Activated T-helper 1 cell treated with anti-CD3 and anti-CD28 coated beads, Interleukin-12 subunit alpha, Interleukin-12 subunit beta, Interleukin-2, Interleukin-4 antibody, amounts not matched to agents 30 ng/mL and 10 ng/mL and 1 ng/mL, durations not matched to agents 14 hours and 24 hours and 36 hours (primary cell): ENCODE measurements at regions not wholly inside any gene's neighbourhood (a gene's known extent, or its start where the extent isn't known, plus 50 kb on each side); places are given as distances from the start of the nearest gene placed in this dataset.

Experiments used
- DNase-seq: peaks from one replicate; pipeline ENCODE4 v3.0.0; 2021; ENCODE audit warnings: low spot score
- H3K27ac Mint-ChIP-seq: one replicate; pipeline ENCODE4 v1.8.0; 2021; ENCODE audit warnings: mild to moderate bottlenecking, mixed read lengths
- H3K27me3 Mint-ChIP-seq: one replicate; pipeline ENCODE4 v1.8.0; 2022; ENCODE audit warnings: mild to moderate bottlenecking, moderate library complexity, mixed read lengths; ENCODE audit not compliant: insufficient read depth
- H3K36me3 Mint-ChIP-seq: one replicate; pipeline ENCODE4 v1.8.0; 2021; ENCODE audit warnings: low read depth, mixed read lengths
- H3K4me1 Mint-ChIP-seq: one replicate; pipeline ENCODE4 v1.8.0; 2021; ENCODE audit warnings: low read depth, mixed read lengths
- H3K4me3 Mint-ChIP-seq: one replicate; pipeline ENCODE4 v1.8.0; 2021; ENCODE audit warnings: mild to moderate bottlenecking, moderate library complexity, mixed read lengths
- H3K9me3 Mint-ChIP-seq: one replicate; pipeline ENCODE4 v1.8.0; 2021; ENCODE audit warnings: mixed read lengths
- intact Hi-C: fragments of 100-400 bp; cut with micrococcal nuclease; formaldehyde crosslinking; loops from one replicate; pipeline ENCODE4 v1.15.1; 2024

- Mint-ChIP-seq H3K27me3 (no peaks in the 10 kb centered on the region), H3K4me3 (no peak overlapping the region), H3K4me1 (no peaks in the 10 kb centered on the region), H3K36me3 (no peaks in the 10 kb centered on the region), H3K27ac (no peak overlapping the region), H3K9me3 (peaks cover 14% of the 10 kb centered on the region)
- intact Hi-C loops = no loop called here
- DNase-seq = no peak
These were observed 696.2 kb upstream of the TENM4 start for GRCh38 chr11:80136991-80137390.

DNA sequence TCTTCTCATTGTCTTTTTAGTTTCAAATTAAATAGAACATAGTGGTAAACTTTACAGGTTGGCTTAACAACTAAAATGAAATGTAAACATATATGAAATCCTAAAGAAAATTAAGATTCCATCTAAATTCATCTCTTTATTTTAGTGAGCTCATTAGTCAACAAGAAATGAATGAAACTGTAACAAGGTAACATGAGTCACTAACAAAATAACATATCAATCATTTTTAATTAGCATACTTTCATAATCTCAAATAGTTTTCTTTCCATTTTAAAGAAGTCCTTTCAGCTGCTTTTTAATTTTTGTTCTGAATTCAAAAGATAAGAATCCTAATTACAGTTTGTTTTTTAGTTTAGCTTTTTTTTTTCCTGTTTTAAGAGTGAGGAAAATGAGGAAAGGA lies 688.6 kb upstream of the TENM4 start:
- Mint-ChIP-seq H3K4me1 (no peaks in the 10 kb centered on the region), H3K27me3 (no peaks in the 10 kb centered on the region), H3K9me3 (no peaks in the 10 kb centered on the region), H3K36me3 (no peaks in the 10 kb centered on the region), H3K4me3 (no peak overlapping the region), H3K27ac (no peak overlapping the region)
- DNase-seq = no peak
- intact Hi-C loops = no loop called here

DNA sequence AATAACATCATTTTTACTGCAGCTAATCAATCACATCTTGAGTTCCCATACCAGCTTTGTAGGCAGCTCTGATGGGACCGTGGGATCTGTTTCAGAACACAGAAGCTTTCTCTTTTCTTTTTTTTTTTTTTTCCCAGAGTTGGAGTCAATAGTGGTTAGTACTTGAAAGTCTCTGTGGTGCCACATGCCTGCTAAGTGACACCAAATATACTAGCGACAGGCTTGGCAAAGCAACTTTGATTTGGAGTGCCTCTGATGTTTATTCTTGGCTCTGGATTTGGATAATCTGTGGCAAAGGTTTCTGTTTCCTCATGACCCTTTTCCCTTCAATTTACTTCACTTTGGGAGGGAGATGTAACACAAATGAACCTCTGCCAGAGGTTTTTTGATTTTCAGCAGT lies 681.4 kb upstream of the TENM4 start:
- no peak for DNase-seq
- Mint-ChIP-seq H3K4me1 (no peaks in the 10 kb centered on the region), H3K9me3 (peaks cover 5% of the 10 kb centered on the region), H3K27me3 (no peaks in the 10 kb centered on the region), H3K36me3 (no peaks in the 10 kb centered on the region), H3K27ac (no peak overlapping the region), H3K4me3 (no peak overlapping the region)
- intact Hi-C loops = no loop called here

GRCh38 chr11:80118073-80118472 lies 677.2 kb upstream of the TENM4 start:
- intact Hi-C loops = no loop called here
- H3K9me3 Mint-ChIP-seq = peaks cover 9% of the 10 kb centered on the region
- no peaks in the 10 kb centered on the region for H3K4me1 Mint-ChIP-seq

DNA sequence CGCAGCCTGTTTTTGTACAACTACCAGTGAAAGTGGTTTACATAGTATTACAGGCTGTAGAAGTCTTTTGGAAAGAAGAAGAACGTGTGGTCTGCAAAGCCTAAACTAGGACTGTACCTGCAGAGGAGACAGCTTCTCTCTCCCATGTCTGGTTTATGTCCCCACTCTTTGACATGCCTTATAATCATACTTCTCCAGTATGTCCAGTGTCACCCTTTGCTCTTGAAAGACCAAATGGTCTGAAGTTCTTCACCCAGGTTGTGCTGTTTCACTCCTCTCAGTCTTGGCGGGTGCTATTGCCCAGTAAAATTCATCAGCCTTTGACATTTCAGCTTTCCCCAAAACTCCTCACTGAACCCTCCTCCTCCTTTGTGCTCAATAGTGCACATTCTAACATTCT lies 676.0 kb upstream of the TENM4 start:
- Mint-ChIP-seq H3K27me3 (no peaks in the 10 kb centered on the region), H3K4me1 (no peaks in the 10 kb centered on the region), H3K4me3 (no peak overlapping the region), H3K36me3 (no peaks in the 10 kb centered on the region), H3K9me3 (peaks cover 9% of the 10 kb centered on the region), H3K27ac (no peak overlapping the region)
- DNase-seq = no peak
- intact Hi-C loops = no loop called here

More at GRCh38 chr11:80118073-80118472, 677.2 kb upstream of the TENM4 start:
- no peaks in the 10 kb centered on the region for H3K27me3 Mint-ChIP-seq
- H3K4me3 Mint-ChIP-seq = no peak overlapping the region
- H3K27ac Mint-ChIP-seq = no peak overlapping the region
- H3K36me3 Mint-ChIP-seq = no peaks in the 10 kb centered on the region
- no peak for DNase-seq

DNA sequence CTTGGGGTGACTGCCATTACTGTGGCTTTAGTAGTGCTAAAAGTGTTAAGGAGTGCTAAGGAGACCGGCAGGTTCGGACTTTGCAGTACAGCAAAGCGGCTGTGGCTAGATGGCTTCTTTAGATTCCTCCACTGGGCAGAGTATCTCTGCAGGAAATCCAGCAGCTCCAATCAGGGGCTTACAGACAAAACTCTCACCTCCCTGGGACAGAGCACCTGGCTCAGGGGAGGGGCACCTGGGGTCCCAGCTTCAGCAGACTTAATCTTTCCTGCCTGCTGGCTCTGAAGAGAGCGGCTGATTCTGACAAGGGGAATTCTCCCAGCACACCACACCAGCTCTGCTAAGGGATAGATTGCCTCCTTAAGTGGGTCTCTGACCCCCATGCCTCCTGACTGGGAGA lies 668.8 kb upstream of the TENM4 start:
- Mint-ChIP-seq H3K27ac (no peak overlapping the region), H3K36me3 (no peaks in the 10 kb centered on the region), H3K4me1 (no peaks in the 10 kb centered on the region), H3K4me3 (no peak overlapping the region), H3K9me3 (peaks cover 4% of the 10 kb centered on the region), H3K27me3 (no peaks in the 10 kb centered on the region)
- DNase-seq = no peak
- intact Hi-C loops = no loop called here

- DNase-seq = no peak
- H3K27ac Mint-ChIP-seq = no peak overlapping the region
- peaks cover 4% of the 10 kb centered on the region for H3K9me3 Mint-ChIP-seq
- no peaks in the 10 kb centered on the region for H3K4me1 Mint-ChIP-seq
- no peaks in the 10 kb centered on the region for H3K27me3 Mint-ChIP-seq
- no peaks in the 10 kb centered on the region for H3K36me3 Mint-ChIP-seq
- no peak overlapping the region for H3K4me3 Mint-ChIP-seq
- intact Hi-C loops = no loop called here
These were observed 668.2 kb upstream of the TENM4 start for GRCh38 chr11:80109031-80109430.

- intact Hi-C loops = no loop called here
- no peak for DNase-seq
- Mint-ChIP-seq H3K27ac (no peak overlapping the region), H3K4me1 (no peaks in the 10 kb centered on the region), H3K4me3 (no peak overlapping the region), H3K36me3 (no peaks in the 10 kb centered on the region), H3K27me3 (no peaks in the 10 kb centered on the region), H3K9me3 (peaks cover 4% of the 10 kb centered on the region)
These were observed 666.6 kb upstream of the TENM4 start for GRCh38 chr11:80107415-80107814.

DNA sequence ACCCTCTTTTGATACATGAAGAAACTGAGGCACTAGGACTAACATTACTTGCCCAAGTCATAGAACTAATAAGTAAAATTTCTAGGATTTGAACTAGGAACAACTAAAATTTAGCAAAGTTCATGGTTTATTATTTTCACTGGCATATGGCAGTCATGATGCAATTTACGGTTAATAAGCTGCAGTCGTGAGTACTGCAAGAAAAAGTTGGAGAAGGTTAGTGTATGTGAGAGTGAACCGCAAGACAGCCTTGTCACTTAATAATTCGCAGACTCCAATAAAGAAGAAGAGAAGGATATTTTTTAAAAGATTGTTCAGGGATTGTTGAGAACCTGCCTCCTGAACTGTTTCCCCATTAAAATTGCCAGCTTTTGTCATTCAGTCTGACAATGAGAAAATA lies 663.4 kb upstream of the TENM4 start:
- Mint-ChIP-seq H3K27ac (no peak overlapping the region), H3K4me1 (no peaks in the 10 kb centered on the region), H3K27me3 (no peaks in the 10 kb centered on the region), H3K9me3 (peaks cover 4% of the 10 kb centered on the region), H3K4me3 (no peak overlapping the region), H3K36me3 (no peaks in the 10 kb centered on the region)
- no peak for DNase-seq
- intact Hi-C loops = no loop called here

GRCh38 chr11:80103142-80103859 lies 662.5 kb upstream of the TENM4 start:
- H3K27ac Mint-ChIP-seq = no peak overlapping the region
- peaks cover 8% of the 10 kb centered on the region for H3K9me3 Mint-ChIP-seq
- intact Hi-C loops = no loop called here
- no peaks in the 10 kb centered on the region for H3K27me3 Mint-ChIP-seq
- no peak overlapping the region for H3K4me3 Mint-ChIP-seq
- H3K36me3 Mint-ChIP-seq = no peaks in the 10 kb centered on the region
- DNase-seq = no peak
- H3K4me1 Mint-ChIP-seq = no peaks in the 10 kb centered on the region

- intact Hi-C loops = no loop called here
- Mint-ChIP-seq H3K27ac (no peak overlapping the region), H3K36me3 (no peaks in the 10 kb centered on the region), H3K4me1 (no peaks in the 10 kb centered on the region), H3K27me3 (no peaks in the 10 kb centered on the region), H3K9me3 (peaks cover 10% of the 10 kb centered on the region), H3K4me3 (no peak overlapping the region)
- DNase-seq = no peak
These were observed 656.3 kb upstream of the TENM4 start for GRCh38 chr11:80097146-80097545.

GRCh38 chr11:80096736-80097135 lies 655.9 kb upstream of the TENM4 start:
- Mint-ChIP-seq H3K36me3 (no peaks in the 10 kb centered on the region), H3K4me1 (no peaks in the 10 kb centered on the region), H3K9me3 (peaks cover 10% of the 10 kb centered on the region), H3K27ac (no peak overlapping the region), H3K27me3 (no peaks in the 10 kb centered on the region), H3K4me3 (no peak overlapping the region)
- no peak for DNase-seq
- intact Hi-C loops = no loop called here

- no peak overlapping the region for H3K27ac Mint-ChIP-seq
- no peaks in the 10 kb centered on the region for H3K4me1 Mint-ChIP-seq
- H3K36me3 Mint-ChIP-seq = no peaks in the 10 kb centered on the region
- no peak overlapping the region for H3K4me3 Mint-ChIP-seq
- H3K27me3 Mint-ChIP-seq = no peaks in the 10 kb centered on the region
- intact Hi-C loops = no loop called here
- no peak for DNase-seq
- H3K9me3 Mint-ChIP-seq = peaks cover 5% of the 10 kb centered on the region
These were observed 645.7 kb upstream of the TENM4 start for GRCh38 chr11:80086496-80087055.

GRCh38 chr11:80085563-80085962 lies 644.7 kb upstream of the TENM4 start:
- Mint-ChIP-seq H3K27me3 (no peaks in the 10 kb centered on the region), H3K9me3 (peaks cover 5% of the 10 kb centered on the region), H3K27ac (no peak overlapping the region), H3K4me1 (no peaks in the 10 kb centered on the region), H3K4me3 (no peak overlapping the region), H3K36me3 (no peaks in the 10 kb centered on the region)
- no peak for DNase-seq
- intact Hi-C loops = no loop called here
